Right lobe of liver (tissue), 6 donors: ENCODE measurements at regions not wholly inside any gene's neighbourhood (a gene's known extent, or its start where the extent isn't known, plus 50 kb on each side); places are given as distances from the start of the nearest gene placed in this dataset.

ENCODE experiments used
- ATAC-seq, 4 donors: fragments of 200-7000 bp; cut with Tn5 transposase; one replicate each; pipeline ENCODE4 v1.9.1; 2020; ENCODE audit warnings: mild to moderate bottlenecking in 4 of 4, moderate library complexity in 4 of 4
- DNase-seq, 3 donors: peaks; one replicate each; pipeline ENCODE4 v3.0.0-alpha.2; 2020
- H3K27ac ChIP-seq, 3 donors: fragments of 200-600 bp; one replicate each; pipeline ENCODE4 v1.8.0; 2022
- H3K27me3 ChIP-seq, 2 donors: fragments of 200-600 bp; one replicate each; pipeline ENCODE4 v1.8.0; 2022
- H3K36me3 ChIP-seq, 4 donors: fragments of 200-600 bp; sonication (generic) in 1 of 4; one replicate each; pipeline versions ENCODE4 v1.5.1 to v1.8.0; 2017 to 2022; ENCODE audit warnings: control low read depth in 1 of 4
- H3K4me1 ChIP-seq, 4 donors: fragments of 200-600 bp; sonication (generic) in 1 of 4; one replicate each; pipeline versions ENCODE4 v1.5.1 to v1.8.0; 2017 to 2022; ENCODE audit warnings: control low read depth in 1 of 4
- H3K4me3 ChIP-seq, 3 donors: fragments of 200-600 bp; one replicate each; pipeline ENCODE4 v1.8.0; 2022
- H3K9me3 ChIP-seq, 4 donors: fragments of 200-600 bp; sonication (generic) in 1 of 4; one replicate each; pipeline versions ENCODE4 v1.5.1 to v1.8.0; 2017 to 2022; ENCODE audit warnings: control low read depth in 1 of 4
- CTCF ChIP-seq, 4 donors: fragments of 200-600 bp in 3 of 4; fragments of 450-650 bp in 1 of 4; IDR thresholded peaks; one replicate each; pipeline versions ENCODE4 v1.5.1 to v1.8.0; 2016 to 2022; ENCODE audit warnings: antibody characterized with exemption in 4 of 4, mild to moderate bottlenecking in 2 of 4
- POLR2A ChIP-seq: fragments of 450-650 bp; IDR thresholded peaks from one replicate; pipeline ENCODE4 v1.6.1; 2017; ENCODE audit warnings: antibody characterized with exemption, mild to moderate bottlenecking
- WGBS: methylation state at CpG from one replicate; pipeline ENCODE4 v1.1.6; 2018; ENCODE audit warnings: low coverage, low lambda C conversion rate; ENCODE audit not compliant: insufficient coverage; ENCODE audit errors: missing lambda C conversion rate; 5-methylcytosine and 5-hydroxymethylcytosine counted together
- intact Hi-C, 2 donors: fragments of 100-400 bp; cut with DNase I; formaldehyde crosslinking; loops; one replicate each; pipeline versions ENCODE4 v1.11.2 to v1.14.1; 2022
- donor health status: DM: no; HTN: yes; CAD: no.
- donor health status: DM: no; HTN: no; CAD: no.
- donor health status: DM: no; HTN: no; CAD: no.
- donor health status: DM: no; HTN: yes; CAD: no.
- donor health status: DM: no; HTN: yes; CAD: no.

- Histone ChIP-seq H3K36me3 (no peaks in the 10 kb centered on the region), H3K27me3 (no peaks in the 10 kb centered on the region), H3K4me1 (no peaks in the 10 kb centered on the region), H3K9me3 (no peaks in the 10 kb centered on the region), H3K4me3 (no peak overlapping the region), H3K27ac (no peak overlapping the region)
- intact Hi-C loops = no loop called here
- no peak for ATAC-seq
- no peak for DNase-seq
- TF ChIP-seq CTCF (IDR thresholded peaks at IDR 0.05) (no peak), POLR2A (no peak)
Observed at GRCh38 chr17:77010667-77011066, 130.1 kb upstream of the SEC14L1 start.

DNA sequence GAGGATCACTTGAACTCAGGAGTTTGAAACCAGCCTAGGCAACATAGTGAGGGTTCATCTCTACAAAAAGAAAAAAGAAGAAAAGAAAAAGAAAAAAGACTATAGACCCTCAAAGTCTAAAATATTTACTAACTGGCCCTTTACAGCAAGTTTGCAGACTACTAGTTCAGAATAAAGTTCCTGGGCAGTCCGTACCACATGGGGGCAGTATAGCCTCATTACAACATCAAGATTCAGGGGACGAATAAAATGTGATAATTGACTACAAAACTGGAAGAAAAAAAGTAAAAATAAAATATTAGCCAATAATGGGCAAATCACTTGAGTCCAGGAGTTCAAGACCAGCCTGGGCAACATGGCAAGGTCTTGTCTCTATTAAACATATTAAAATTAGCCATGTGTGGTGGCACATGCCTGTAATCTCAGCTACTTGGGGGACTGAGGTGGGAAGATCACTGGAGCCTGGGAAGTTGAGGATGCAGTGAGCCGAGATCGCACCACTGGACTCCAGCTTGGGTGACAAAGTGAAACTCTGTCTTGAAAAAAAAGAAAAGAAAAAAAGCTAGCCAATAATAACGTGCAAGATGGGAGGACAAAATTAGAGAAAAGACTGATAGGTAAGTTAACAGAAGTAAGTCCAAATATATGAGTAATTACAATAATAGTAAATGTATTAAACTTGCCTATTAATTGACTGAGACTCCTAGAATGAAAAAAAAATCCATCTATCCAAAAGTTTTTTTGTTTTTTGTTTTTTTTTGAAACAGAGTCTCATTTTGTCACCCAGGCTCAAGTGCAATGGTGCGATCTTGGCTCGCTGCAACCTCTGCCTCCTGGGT, 129.4 kb upstream of the SEC14L1 start:
- no peak overlapping the region for H3K4me3 ChIP-seq
- H3K27me3 ChIP-seq = no peaks in the 10 kb centered on the region
- WGBS = 41% methylated on average over 7 of the region's 7 CpGs
- no peak for TF ChIP-seq POLR2A
- peak; percentile 36 to 55 (median 48) for TF ChIP-seq CTCF (IDR thresholded peaks at IDR 0.05)
- DNase-seq (no peak), ATAC-seq (no peak)
- H3K4me1 ChIP-seq = no peaks in the 10 kb centered on the region
- no peak overlapping the region for H3K27ac ChIP-seq
- H3K9me3 ChIP-seq = no peaks in the 10 kb centered on the region
- H3K36me3 ChIP-seq = no peaks in the 10 kb centered on the region
- intact Hi-C loops = no loop called here

- 78% methylated on average over 5 of the region's 5 CpGs for WGBS
- no peaks in the 10 kb centered on the region for H3K27me3 ChIP-seq
- TF ChIP-seq CTCF (IDR thresholded peaks at IDR 0.05) (no peak), POLR2A (no peak)
- no peaks in the 10 kb centered on the region for H3K9me3 ChIP-seq
- H3K27ac ChIP-seq = no peak overlapping the region
- intact Hi-C loops = no loop called here
- no peak for ATAC-seq
- no peaks in the 10 kb centered on the region for H3K4me1 ChIP-seq
- no peaks in the 10 kb centered on the region for H3K36me3 ChIP-seq
- DNase-seq = no peak
- no peak overlapping the region for H3K4me3 ChIP-seq
Observed at GRCh38 chr17:77018504-77018903, 122.3 kb upstream of the SEC14L1 start.

DNA sequence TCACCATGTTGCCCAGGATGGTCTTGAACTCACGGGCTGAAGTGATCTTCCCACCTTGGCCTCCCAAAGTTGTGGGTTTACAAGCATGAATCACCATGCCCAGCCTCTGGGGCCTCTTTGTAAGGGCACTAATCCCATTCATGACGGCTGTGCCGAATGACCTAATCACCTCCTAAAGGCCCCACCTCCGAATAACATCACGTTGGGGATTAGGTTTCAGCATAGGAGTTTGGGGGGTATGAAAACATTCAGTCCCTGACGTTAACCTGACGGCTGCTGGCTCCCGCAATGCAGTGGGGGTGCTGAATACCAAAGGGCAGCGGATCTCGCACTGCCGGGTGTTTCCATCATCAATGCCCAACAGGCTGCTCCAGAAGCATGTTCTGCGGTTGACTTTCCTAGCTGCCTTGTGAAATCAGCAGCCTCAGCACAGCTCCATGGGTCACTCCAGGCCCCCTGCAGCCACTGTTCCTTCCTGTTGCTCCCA, 120.8 kb upstream of the SEC14L1 start:
- WGBS = 74% methylated on average over 4 of the region's 12 CpGs
- Histone ChIP-seq H3K9me3 (no peaks in the 10 kb centered on the region), H3K36me3 (no peaks in the 10 kb centered on the region), H3K27me3 (no peaks in the 10 kb centered on the region), H3K4me1 (no peaks in the 10 kb centered on the region), H3K4me3 (no peak overlapping the region), H3K27ac (no peak overlapping the region)
- ATAC-seq (no peak), DNase-seq (no peak)
- intact Hi-C loops = no loop called here
- TF ChIP-seq POLR2A (no peak), CTCF (IDR thresholded peaks at IDR 0.05) (no peak)
